Lower leg skin (tissue), 3 donors: ENCODE measurements at regions not wholly inside any gene's neighbourhood (a gene's known extent, or its start where the extent isn't known, plus 50 kb on each side); places are given as distances from the start of the nearest gene placed in this dataset.

Source experiments
- POLR2A ChIP-seq, 2 donors: fragments of 450-650 bp; IDR thresholded peaks; one replicate each; pipeline ENCODE4 v1.6.1; 2016 to 2017; ENCODE audit warnings: antibody characterized with exemption in 2 of 2, mild to moderate bottlenecking in 1 of 2, moderate library complexity in 1 of 2
- TF ChIP-seq, protein P1 (sequence below), 3 donors: fragments of 450-650 bp; IDR thresholded peaks; one replicate each; pipeline ENCODE4 v1.5.1; 2016; ENCODE audit warnings: antibody characterized with exemption in 3 of 3, mild to moderate bottlenecking in 3 of 3, moderate library complexity in 2 of 3

DNA sequence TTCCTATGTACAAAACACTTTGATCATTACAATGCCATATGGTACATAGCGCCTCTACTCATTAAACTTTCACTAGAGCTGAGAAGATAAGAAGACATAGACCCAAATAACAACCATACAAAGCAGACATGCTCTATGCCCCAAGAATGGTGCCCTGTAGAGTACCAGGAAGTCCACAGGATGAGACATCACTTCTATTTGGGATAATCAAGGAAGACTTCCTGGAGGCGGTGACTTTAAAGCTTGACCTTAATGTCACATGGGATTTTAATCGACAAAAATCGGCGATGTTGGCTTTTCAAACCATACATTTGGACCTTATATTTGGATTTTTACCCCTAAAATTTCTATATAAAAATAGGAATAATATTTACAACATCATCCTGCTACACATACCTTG, 224.3 kb upstream of the MAP3K1 start:
- TF ChIP-seq, protein P1, sequence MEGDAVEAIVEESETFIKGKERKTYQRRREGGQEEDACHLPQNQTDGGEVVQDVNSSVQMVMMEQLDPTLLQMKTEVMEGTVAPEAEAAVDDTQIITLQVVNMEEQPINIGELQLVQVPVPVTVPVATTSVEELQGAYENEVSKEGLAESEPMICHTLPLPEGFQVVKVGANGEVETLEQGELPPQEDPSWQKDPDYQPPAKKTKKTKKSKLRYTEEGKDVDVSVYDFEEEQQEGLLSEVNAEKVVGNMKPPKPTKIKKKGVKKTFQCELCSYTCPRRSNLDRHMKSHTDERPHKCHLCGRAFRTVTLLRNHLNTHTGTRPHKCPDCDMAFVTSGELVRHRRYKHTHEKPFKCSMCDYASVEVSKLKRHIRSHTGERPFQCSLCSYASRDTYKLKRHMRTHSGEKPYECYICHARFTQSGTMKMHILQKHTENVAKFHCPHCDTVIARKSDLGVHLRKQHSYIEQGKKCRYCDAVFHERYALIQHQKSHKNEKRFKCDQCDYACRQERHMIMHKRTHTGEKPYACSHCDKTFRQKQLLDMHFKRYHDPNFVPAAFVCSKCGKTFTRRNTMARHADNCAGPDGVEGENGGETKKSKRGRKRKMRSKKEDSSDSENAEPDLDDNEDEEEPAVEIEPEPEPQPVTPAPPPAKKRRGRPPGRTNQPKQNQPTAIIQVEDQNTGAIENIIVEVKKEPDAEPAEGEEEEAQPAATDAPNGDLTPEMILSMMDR (IDR thresholded peaks at IDR 0.05): no peak
- TF ChIP-seq POLR2A (IDR thresholded peaks at IDR 0.05): no peak
